ENCODE measurements at regions not wholly inside any gene's neighbourhood (a gene's known extent, or its start where the extent isn't known, plus 50 kb on each side); places are given as distances from the start of the nearest gene placed in this dataset.

GRCh38 chr12:32983332-32983731 is 86.8 kb upstream of the PKP2 start:
- no peak overlapping the region for H3K27ac ChIP-seq (ENCODE audit: extremely low read length, insufficient read depth, low read length)
- DNase-seq (ENCODE audit: low spot score) (no peak), FAIRE-seq (no peak), ATAC-seq (no peak)
- H3K27me3 ChIP-seq (ENCODE audit: control insufficient read depth in 1 of 2, insufficient read depth in 2 of 2, low read length in 2 of 2): peaks cover 0 to 1% of the 10 kb centered on the region in 2 experiments; a peak in 1 of 5 replicates
- 9% methylated on average over 10 of the region's 10 CpGs for WGBS (ENCODE audit: low lambda C conversion rate)
- no peaks in the 10 kb centered on the region for H3K36me3 ChIP-seq (replicated peaks in 1 of 2; ENCODE audit: control insufficient read depth in 1 of 2, insufficient read depth in 2 of 2, low read length in 2 of 2)
- ChIA-PET CTCF (ENCODE audit: low intra/inter-chr PET ratio, low total read pairs) (no interaction called here), POLR2A (no interaction called here)
- no peak overlapping the region for H3K4me2 ChIP-seq (ENCODE audit: low read depth, low read length)
- BruUV-seq (replicated peaks): no TSS peak
- no peak overlapping the region for H2AFZ ChIP-seq (ENCODE audit: low read length)
- no peaks in the 10 kb centered on the region for H3K9me3 ChIP-seq (ENCODE audit: low read length)
- H3K4me1 ChIP-seq (ENCODE audit: insufficient read depth, low read length): no peaks in the 10 kb centered on the region
- no peaks in the 10 kb centered on the region for H4K20me1 ChIP-seq (ENCODE audit: insufficient read depth, low read length)
- intact Hi-C loops (cut with micrococcal nuclease; ENCODE audit: unreplicated experiment) (no loop called here), in situ Hi-C loops (cut with HindIII; ENCODE audit: extremely low pct_ligation_motif_present, low pct_unique_long_range_greater_than_20kb) (no loop called here)
- TF ChIP-seq ZNF781 (CRISPR knock-in tag; IDR thresholded peaks at IDR 0.05; ENCODE audit: borderline replicate concordance, not compliant biosample characterization): no peak
- TF ChIP-seq ZNF816 (CRISPR knock-in tag; IDR thresholded peaks at IDR 0.05; ENCODE audit: borderline replicate concordance): no peak
- TF ChIP-seq TARDBP (CRISPR knock-in tag; IDR thresholded peaks at IDR 0.05): no peak
- TF ChIP-seq IKZF5 (CRISPR knock-in tag; IDR thresholded peaks at IDR 0.05): no peak
- TF ChIP-seq ZNF121 (CRISPR knock-in tag; IDR thresholded peaks at IDR 0.05): no peak
- TF ChIP-seq TFDP2 (CRISPR knock-in tag; IDR thresholded peaks at IDR 0.05): no peak
- no peak for TF ChIP-seq TBP (CRISPR knock-in tag; IDR thresholded peaks at IDR 0.05)
- no peak for TF ChIP-seq ZNF530 (CRISPR knock-in tag; IDR thresholded peaks at IDR 0.05; ENCODE audit: low read depth)
- no peak for TF ChIP-seq ZNF253 (CRISPR knock-in tag; IDR thresholded peaks at IDR 0.05; ENCODE audit: borderline replicate concordance)
- TF ChIP-seq KDM1A (CRISPR knock-in tag; IDR thresholded peaks at IDR 0.05): no peak
- TF ChIP-seq BCL6 (CRISPR knock-in tag; IDR thresholded peaks at IDR 0.05): no peak
- no peak for TF ChIP-seq CREB1 (IDR thresholded peaks at IDR 0.05)
- TF ChIP-seq CREB1 (CRISPR knock-in tag; IDR thresholded peaks at IDR 0.05): no peak
- TF ChIP-seq NFYB (CRISPR knock-in tag; IDR thresholded peaks at IDR 0.05): no peak
- TF ChIP-seq ATF1 (CRISPR knock-in tag; IDR thresholded peaks at IDR 0.05): no peak
- TF ChIP-seq PAF1 (CRISPR knock-in tag; IDR thresholded peaks at IDR 0.05): no peak
- no peak for TF ChIP-seq KAT7 (CRISPR knock-in tag; IDR thresholded peaks at IDR 0.05; ENCODE audit: borderline replicate concordance)
- no peak for TF ChIP-seq SUZ12 (IDR thresholded peaks at IDR 0.05; ENCODE audit: low read depth, low read length)
- TF ChIP-seq ZNF10 (CRISPR knock-in tag; IDR thresholded peaks at IDR 0.05; ENCODE audit: borderline replicate concordance, low read depth): no peak
- no peak overlapping the region for H3K4me3 ChIP-seq (replicated peaks in 1 of 3; ENCODE audit: insufficient read depth in 1 of 3, low read depth in 2 of 3, low read length in 3 of 3)
- no peak overlapping the region for H3K9ac ChIP-seq (ENCODE audit: insufficient read depth, low read depth, low read length)
- H3K79me2 ChIP-seq (ENCODE audit: insufficient read depth, low read length): no peaks in the 10 kb centered on the region
